SK-N-SH (cell line): ENCODE measurements at regions not wholly inside any gene's neighbourhood (a gene's known extent, or its start where the extent isn't known, plus 50 kb on each side); places are given as distances from the start of the nearest gene placed in this dataset.

Experiments
- CTCF ChIA-PET: fragments of 300-600, 350-600 bp; formaldehyde crosslinking; extraction: SDS; loops from one replicate; lab custom pipeline; 2021; lab: Yijun Ruan, JAX
- POLR2A ChIA-PET: fragments of 350-600 bp; sonication (Branson Sonifier 250); formaldehyde crosslinking; extraction: SDS; loops from one replicate; lab custom pipeline; 2020; ENCODE audit warnings: antibody characterized with exemption, inconsistent platforms; lab: Yijun Ruan, JAX
- DNase-seq: peaks from one replicate; pipeline ENCODE4 v3.0.0; 2012
- H2AFZ ChIP-seq: fragments of 200-600 bp; sonication (generic); 2 replicates; pipeline ENCODE4 v1.8.1; 2016; ENCODE audit warnings: antibody characterized with exemption, mild to moderate bottlenecking, low read depth
- H3F3A ChIP-seq: fragments of 200-600 bp; sonication (generic); replicated peaks from 2 replicates; pipeline ENCODE3; 2016; ENCODE audit warnings: antibody characterized with exemption, mild to moderate bottlenecking; ENCODE audit not compliant: insufficient read depth
- H3K27ac ChIP-seq, 2 experiments: fragments of 200-500 bp in 1 of 2; fragments of 200-600 bp in 1 of 2; sonication (Bioruptor generic) in 1 of 2; sonication (generic), shearing (Covaris generic) in 1 of 2; 2 replicates each; pipeline versions ENCODE4 v1.5.1 to v1.6.1; 2014 to 2016; ENCODE audit warnings: low read depth in 2 of 2, inconsistent platforms in 1 of 2, low read length in 1 of 2, mild to moderate bottlenecking in 1 of 2, mixed read lengths in 1 of 2
- H3K27me3 ChIP-seq: fragments of 200-600 bp; sonication (generic), shearing (Covaris generic); 2 replicates; pipeline ENCODE4 v1.6.1; 2016; ENCODE audit warnings: mixed run types; ENCODE audit not compliant: insufficient read depth
- H3K36me3 ChIP-seq, 2 experiments: fragments of 200-500 bp in 1 of 2; fragments of 200-600 bp in 1 of 2; sonication (Bioruptor generic) in 1 of 2; sonication (generic) in 1 of 2; replicated peaks in 1 of 2; 2 replicates each; pipeline versions ENCODE3 to v1.5.1; 2014 to 2016; ENCODE audit warnings: low read length in 1 of 2, mild to moderate bottlenecking in 1 of 2; ENCODE audit not compliant: insufficient read depth in 2 of 2, control insufficient read depth in 1 of 2
- H3K4me1 ChIP-seq, 2 experiments: fragments of 200-500 bp in 1 of 2; fragments of 200-600 bp in 1 of 2; sonication (Bioruptor generic) in 1 of 2; sonication (generic), shearing (Covaris generic) in 1 of 2; 2 replicates each; pipeline versions ENCODE4 v1.5.1 to v1.6.1; 2014 to 2016; ENCODE audit warnings: low read depth in 1 of 2, low read length in 1 of 2, mixed run types in 1 of 2; ENCODE audit not compliant: insufficient read depth in 2 of 2, control insufficient read depth in 1 of 2
- H3K4me2 ChIP-seq: fragments of 200-600 bp; sonication (generic), shearing (Covaris generic); 2 replicates; pipeline ENCODE4 v1.6.1; 2017; ENCODE audit warnings: mixed run types
- H3K4me3 ChIP-seq, 2 experiments: fragments of 200-500 bp in 1 of 2; fragments of 200-600 bp in 1 of 2; sonication (Bioruptor generic) in 1 of 2; sonication (generic), shearing (Covaris generic) in 1 of 2; 2 replicates each; pipeline versions ENCODE4 v1.5.1 to v1.8.1; 2014 to 2016; ENCODE audit warnings: low read depth in 2 of 2, inconsistent platforms in 1 of 2, low read length in 1 of 2, mild to moderate bottlenecking in 1 of 2, mixed read lengths in 1 of 2, moderate library complexity in 1 of 2
- H3K79me2 ChIP-seq: fragments of 200-600 bp; sonication (generic); 2 replicates; pipeline ENCODE4 v1.8.1; 2017; ENCODE audit warnings: mild to moderate bottlenecking; ENCODE audit not compliant: insufficient read depth
- H3K9ac ChIP-seq: fragments of 200-600 bp; sonication (generic); 2 replicates; pipeline ENCODE4 v1.6.1; 2017; ENCODE audit warnings: mixed run types
- H3K9me2 ChIP-seq: fragments of 200-600 bp; sonication (generic); 2 replicates; pipeline ENCODE4 v1.6.1; 2017; ENCODE audit warnings: mixed run types
- H3K9me3 ChIP-seq: fragments of 200-600 bp; sonication (generic); 2 replicates; pipeline ENCODE4 v1.6.1; 2017; ENCODE audit warnings: mixed run types, mild to moderate bottlenecking, moderate library complexity
- H4K20me1 ChIP-seq: fragments of 200-600 bp; sonication (generic); 2 replicates; pipeline ENCODE4 v1.6.1; 2017; ENCODE audit warnings: mild to moderate bottlenecking, mixed run types; ENCODE audit not compliant: insufficient read depth
- CHD2 ChIP-seq: fragments of 150-350 bp; IDR thresholded peaks from 2 replicates; pipeline ENCODE4 v1.6.1; 2018; ENCODE audit warnings: low read length; ENCODE audit not compliant: partially characterized antibody
- FOSL2 ChIP-seq: IDR thresholded peaks from 2 replicates; pipeline ENCODE4 v1.4.0; 2012; ENCODE audit warnings: low read depth, mild to moderate bottlenecking, moderate library complexity, borderline replicate concordance
- GABPA ChIP-seq: IDR thresholded peaks from 2 replicates; pipeline ENCODE4 v1.4.0; 2012; ENCODE audit warnings: low read depth, mild to moderate bottlenecking
- IRF3 ChIP-seq: fragments of 150-350 bp; IDR thresholded peaks from 2 replicates; pipeline ENCODE4 v1.6.1; 2016; ENCODE audit warnings: mild to moderate bottlenecking, low read depth, low read length
- MEF2A ChIP-seq: IDR thresholded peaks from 2 replicates; pipeline ENCODE4 v1.4.0; 2012; ENCODE audit warnings: low read depth, borderline replicate concordance
- MXI1 ChIP-seq: IDR thresholded peaks from 2 replicates; pipeline ENCODE4 v1.6.1; 2012; ENCODE audit warnings: mild to moderate bottlenecking, low read depth, low read length, improper control_type of control experiment
- NRF1 ChIP-seq: IDR thresholded peaks from 2 replicates; pipeline ENCODE4 v1.6.1; 2012; ENCODE audit warnings: low read depth, mild to moderate bottlenecking, low read length
- POLR2AphosphoS5 ChIP-seq: IDR thresholded peaks from 2 replicates; pipeline ENCODE4 v1.6.1; 2012; ENCODE audit warnings: low read depth, low read length
- RCOR1 ChIP-seq: fragments of 150-350 bp; IDR thresholded peaks from 2 replicates; pipeline ENCODE4 v1.6.1; 2017; ENCODE audit warnings: antibody characterized with exemption, low read length
- SMC3 ChIP-seq: IDR thresholded peaks from 2 replicates; pipeline ENCODE4 v1.6.1; 2012; ENCODE audit warnings: low read depth, low read length, improper control_type of control experiment
- USF2 ChIP-seq: fragments of 150-350 bp; IDR thresholded peaks from 2 replicates; pipeline ENCODE4 v1.6.1; 2017; ENCODE audit warnings: antibody characterized with exemption, low read length, low read depth, borderline replicate concordance
- YY1 ChIP-seq: IDR thresholded peaks from 2 replicates; pipeline ENCODE4 v1.4.0; 2012; ENCODE audit warnings: low read depth, mild to moderate bottlenecking
- WGBS: methylation state at CpG from one replicate; pipeline ENCODE4 v1.1.6; 2017; ENCODE audit warnings: low lambda C conversion rate; 5-methylcytosine and 5-hydroxymethylcytosine counted together

- POLR2A ChIA-PET, result no interaction called here
- WGBS, result 23% methylated on average over 1 of the region's 1 CpG
- H3K4me1 ChIP-seq, result no peaks in the 10 kb centered on the region
Measured at GRCh38 chr2:19458427-19459003, 100.1 kb upstream of the OSR1 start.

GRCh38 chr2:19457809-19458208 lies 99.4 kb upstream of the OSR1 start:
- Histone ChIP-seq H3K36me3 (no peaks in the 10 kb centered on the region), H4K20me1 (no peaks in the 10 kb centered on the region), H3K4me1 (no peaks in the 10 kb centered on the region), H3K27me3 (peaks cover 15% of the 10 kb centered on the region; the same call in 1 of the 2 replicates), H2AFZ (no peak overlapping the region), H3K9me3 (0 out of 2 replicates have a peak, but pooled peaks cover 7% of the 10 kb centered on the region), H3K9me2 (no peaks in the 10 kb centered on the region), H3F3A (no peaks in the 10 kb centered on the region), H3K4me3 (no peak overlapping the region), H3K79me2 (no peaks in the 10 kb centered on the region), H3K27ac (no peak overlapping the region), H3K9ac (no peak overlapping the region)
- DNase-seq, result no peak
- CTCF ChIA-PET, result no interaction called here
- TF ChIP-seq MEF2A (no peak), FOSL2 (no peak)
- TF ChIP-seq, all 33 proteins: peak for 0
- no peak overlapping the region for H3K4me2 ChIP-seq
- POLR2A ChIA-PET, result no interaction called here

More at GRCh38 chr2:19458427-19459003, 100.1 kb upstream of the OSR1 start:
- Histone ChIP-seq H2AFZ (no peak overlapping the region), H3K79me2 (no peaks in the 10 kb centered on the region), H3K27ac (no peak overlapping the region), H3F3A (no peaks in the 10 kb centered on the region), H3K36me3 (no peaks in the 10 kb centered on the region), H3K4me2 (no peak overlapping the region), H3K27me3 (peaks cover 18% of the 10 kb centered on the region; the same call in 1 of the 2 replicates), H3K9ac (no peak overlapping the region), H3K9me2 (no peaks in the 10 kb centered on the region), H3K9me3 (0 out of 2 replicates have a peak, but pooled peaks cover 7% of the 10 kb centered on the region)
- DNase-seq, result no peak
- TF ChIP-seq RCOR1, result no peak
- TF ChIP-seq IRF3, result no peak
- TF ChIP-seq NRF1, result no peak
- no peak for TF ChIP-seq SMC3
- no peak for TF ChIP-seq MEF2A
- TF ChIP-seq FOSL2, result no peak
- TF ChIP-seq POLR2AphosphoS5, result no peak
- TF ChIP-seq USF2, result no peak
- TF ChIP-seq MXI1, result no peak
- no peak for TF ChIP-seq GABPA
- TF ChIP-seq CHD2, result no peak
- no peak for TF ChIP-seq YY1
- TF ChIP-seq, all 33 proteins: peak for 0
- CTCF ChIA-PET, result interaction anchor here (0.6 kb wide), 1 partner anchor 12 kb away, joined by 3 read pairs; no protein-coding TSS in a partner anchor
- H3K4me3 ChIP-seq, result no peak overlapping the region
- no peaks in the 10 kb centered on the region for H4K20me1 ChIP-seq
